ENCODE measurements at regions not wholly inside any gene's neighbourhood (a gene's known extent, or its start where the extent isn't known, plus 50 kb on each side); places are given as distances from the start of the nearest gene placed in this dataset.
"Not testable (repeated sequence)": the region's sequence is repeated elsewhere in the genome, so short reads cannot be mapped to it uniquely, and the experiment has no call there.

- DNase-seq: no peak
These were observed 157.5 kb downstream of the ZFP36L2 start for GRCh38 chr2:43068631-43069517.

GRCh38 chr2:43068041-43068533 is 158.3 kb downstream of the ZFP36L2 start:
- no peak for DNase-seq

DNA sequence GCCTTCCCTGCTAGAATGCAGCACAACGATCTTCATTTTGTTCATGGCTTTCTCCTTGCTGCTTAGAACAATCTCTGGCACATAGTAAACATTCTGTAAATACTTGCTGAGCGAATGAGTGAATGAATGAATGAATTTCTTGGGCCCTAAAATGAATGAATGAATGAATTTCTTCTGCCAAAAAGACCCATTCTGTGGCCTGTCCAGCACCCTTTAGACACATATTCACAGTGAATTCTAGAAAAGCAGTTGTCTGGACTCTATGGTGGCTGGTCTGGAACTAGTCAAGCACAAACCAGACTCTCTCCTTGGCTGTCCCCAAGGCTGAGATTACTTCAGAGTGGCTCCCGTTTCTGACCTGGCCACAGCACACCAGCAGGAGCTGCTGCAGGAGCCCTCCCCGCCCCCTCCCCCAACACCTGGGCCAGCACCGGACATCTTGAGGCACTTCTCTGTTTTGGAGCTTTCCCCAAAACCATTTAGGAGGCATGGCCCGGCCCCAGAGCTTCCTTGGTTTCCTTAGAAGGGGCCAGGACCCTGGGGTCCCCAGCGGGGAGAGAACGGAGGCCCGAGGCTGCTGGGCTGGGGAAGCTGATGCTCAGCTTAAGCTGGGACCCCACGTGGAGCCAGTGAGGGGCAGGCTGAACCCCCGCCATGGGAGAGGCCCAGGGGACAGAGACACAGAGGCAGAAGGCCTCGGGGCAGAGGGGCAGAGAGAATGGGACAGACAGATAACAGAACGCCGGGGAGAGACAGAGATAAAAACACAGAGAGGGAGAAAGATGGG is 159.0 kb downstream of the ZFP36L2 start:
- no peak for DNase-seq

GRCh38 chr2:43066541-43067253 is 159.7 kb downstream of the ZFP36L2 start:
- not testable (repeated sequence) for DNase-seq

DNA sequence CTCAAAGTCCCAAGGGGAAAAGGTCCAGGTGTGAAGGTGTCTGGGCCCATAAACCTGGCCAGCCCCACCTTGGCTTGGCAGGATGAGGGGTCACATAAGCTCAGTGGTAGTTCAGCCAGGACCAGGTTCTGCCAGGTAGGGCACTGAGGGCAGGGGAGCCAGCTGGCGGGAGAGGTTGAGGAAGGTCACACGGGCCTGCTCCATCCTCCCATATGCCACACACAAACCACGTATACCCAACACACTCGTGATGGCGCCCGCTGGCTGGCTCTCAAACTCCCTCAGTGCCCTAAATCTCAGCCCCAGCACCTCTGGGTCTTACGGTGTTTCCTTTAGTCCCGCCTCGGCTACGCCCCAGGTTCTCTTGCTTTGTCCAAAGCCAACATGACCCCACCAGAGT is 160.5 kb downstream of the ZFP36L2 start:
- no peak for DNase-seq

GRCh38 chr2:43065036-43065435 is 161.4 kb downstream of the ZFP36L2 start:
- no peak for DNase-seq

DNA sequence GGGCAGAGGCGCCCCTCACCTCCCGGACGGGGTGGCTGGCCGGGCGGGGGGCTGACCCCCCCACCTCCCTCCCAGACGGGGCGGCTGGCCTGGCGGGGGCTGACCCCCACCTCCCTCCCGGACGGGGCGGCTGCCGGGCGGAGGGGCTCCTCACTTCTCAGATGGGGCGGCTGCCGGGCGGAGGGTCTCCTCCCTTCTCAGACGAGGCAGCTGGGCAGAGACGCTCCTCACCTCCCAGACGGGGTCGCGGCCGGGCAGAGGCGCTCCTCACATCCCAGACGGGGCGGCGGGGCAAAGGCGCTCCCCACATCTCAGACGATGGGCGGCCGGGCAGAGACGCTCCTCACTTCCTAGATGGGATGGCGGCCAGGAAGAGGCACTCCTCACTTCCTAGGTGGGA is 163.3 kb downstream of the ZFP36L2 start:
- not testable (repeated sequence) for DNase-seq

DNA sequence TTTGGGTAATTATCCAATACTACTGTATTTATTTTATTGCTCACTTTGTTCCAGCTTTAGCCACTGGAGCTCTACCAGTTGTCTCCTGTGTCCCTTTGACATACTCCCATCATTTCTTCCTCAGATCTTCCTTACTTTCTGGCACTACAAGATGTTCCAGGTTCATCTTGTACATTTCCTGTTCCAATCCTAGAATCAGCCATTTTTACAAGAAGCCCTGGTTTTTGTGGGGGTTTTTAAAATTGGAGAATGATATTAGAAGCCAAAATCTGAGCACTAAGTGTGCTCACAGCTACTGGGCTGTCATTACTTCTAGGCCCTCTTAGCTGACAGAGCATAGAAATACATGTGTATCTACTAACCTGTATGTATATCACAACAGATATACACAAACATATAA is 164.3 kb downstream of the ZFP36L2 start:
- DNase-seq: no peak

GRCh38 chr2:43060390-43061016 is 165.9 kb downstream of the ZFP36L2 start:
- DNase-seq: no peak

GRCh38 chr2:43059183-43059897 is 167.1 kb downstream of the ZFP36L2 start:
- DNase-seq: peak; percentile 44 to 48

GRCh38 chr2:43058726-43059110 is 167.7 kb downstream of the ZFP36L2 start:
- DNase-seq: no peak

- DNase-seq: no peak
These were observed 168.4 kb downstream of the ZFP36L2 start for GRCh38 chr2:43057742-43058725.

- no peak for DNase-seq
These were observed 169.2 kb downstream of the ZFP36L2 start for GRCh38 chr2:43057026-43057741.

DNA sequence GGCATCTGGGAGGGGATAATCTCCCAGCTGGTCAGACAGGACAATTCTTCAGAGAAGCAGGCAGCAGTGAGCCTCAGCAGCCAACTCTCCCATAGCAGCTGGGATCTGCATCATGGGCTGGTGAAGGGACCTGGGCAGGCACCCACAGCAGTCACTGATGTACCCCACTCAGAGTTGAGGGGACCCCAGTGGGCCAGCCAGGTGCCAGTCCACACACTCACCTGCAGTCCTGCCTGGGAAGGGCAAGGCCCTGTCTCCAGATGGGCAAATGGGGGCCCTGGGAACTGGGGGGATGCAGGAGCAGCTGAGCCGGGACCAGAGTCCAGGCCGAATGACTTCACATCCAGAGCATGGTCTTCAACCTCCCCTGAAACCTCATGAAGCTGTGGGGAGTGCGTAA is 170.4 kb downstream of the ZFP36L2 start:
- DNase-seq: no peak

DNA sequence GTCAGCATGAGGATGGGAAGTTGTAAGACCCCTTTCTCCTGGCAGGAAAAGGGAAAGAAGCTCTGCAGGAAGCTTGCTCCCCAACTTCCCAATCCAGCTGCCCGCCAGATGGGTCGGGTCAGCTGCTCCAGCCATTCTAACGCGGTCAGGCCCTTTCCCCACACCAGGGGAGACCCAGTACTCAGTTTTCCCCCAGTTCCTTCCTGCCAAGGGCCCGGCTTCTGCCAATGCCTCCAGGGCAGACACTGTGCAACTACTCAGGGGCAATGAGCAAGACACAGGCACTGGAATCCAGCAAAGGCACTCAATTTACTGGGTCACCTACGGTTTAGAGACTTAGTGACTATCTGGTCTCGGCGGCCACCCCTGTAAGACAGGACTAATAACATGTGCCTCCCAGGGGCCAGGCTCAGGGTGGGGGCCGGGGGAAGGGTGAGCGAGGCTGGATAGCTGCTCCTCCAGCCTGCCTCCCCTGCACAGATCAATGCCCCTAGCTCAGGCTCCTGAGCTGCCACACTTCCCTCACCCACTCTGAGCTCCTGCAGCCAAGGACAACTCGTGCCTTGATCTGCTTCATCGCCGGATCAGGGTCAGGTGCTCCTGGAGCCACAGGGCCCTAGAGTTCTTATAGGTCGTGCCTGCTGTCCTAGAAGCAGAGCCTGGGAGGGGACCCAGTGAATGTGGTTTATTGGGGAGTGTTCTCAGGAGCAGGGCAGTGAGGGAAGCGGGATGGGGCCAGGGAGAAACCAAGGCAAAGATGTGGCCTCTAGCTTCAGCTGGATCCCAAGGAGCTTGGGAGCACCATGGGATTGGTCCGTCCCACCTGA is 171.1 kb downstream of the ZFP36L2 start:
- no peak for DNase-seq

GRCh38 chr2:43054367-43054766 is 172.0 kb downstream of the ZFP36L2 start:
- DNase-seq: no peak

DNA sequence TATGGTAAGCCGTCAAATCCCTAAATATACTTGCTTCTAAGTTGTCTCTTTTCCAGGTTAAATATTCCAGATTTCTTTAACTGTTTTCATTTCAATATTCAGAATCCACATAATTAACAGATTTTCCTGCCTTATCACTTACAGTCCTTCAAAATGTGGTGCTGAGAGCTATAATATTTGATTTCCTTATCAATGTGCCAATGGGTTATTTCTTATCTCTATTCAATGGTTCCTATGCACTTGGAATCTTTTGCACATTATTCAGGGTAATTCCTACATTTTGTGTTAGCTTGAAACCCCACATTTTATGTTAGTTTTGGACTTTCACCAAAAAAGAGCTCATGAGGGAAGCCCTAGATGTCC is 173.5 kb downstream of the ZFP36L2 start:
- no peak for DNase-seq

DNA sequence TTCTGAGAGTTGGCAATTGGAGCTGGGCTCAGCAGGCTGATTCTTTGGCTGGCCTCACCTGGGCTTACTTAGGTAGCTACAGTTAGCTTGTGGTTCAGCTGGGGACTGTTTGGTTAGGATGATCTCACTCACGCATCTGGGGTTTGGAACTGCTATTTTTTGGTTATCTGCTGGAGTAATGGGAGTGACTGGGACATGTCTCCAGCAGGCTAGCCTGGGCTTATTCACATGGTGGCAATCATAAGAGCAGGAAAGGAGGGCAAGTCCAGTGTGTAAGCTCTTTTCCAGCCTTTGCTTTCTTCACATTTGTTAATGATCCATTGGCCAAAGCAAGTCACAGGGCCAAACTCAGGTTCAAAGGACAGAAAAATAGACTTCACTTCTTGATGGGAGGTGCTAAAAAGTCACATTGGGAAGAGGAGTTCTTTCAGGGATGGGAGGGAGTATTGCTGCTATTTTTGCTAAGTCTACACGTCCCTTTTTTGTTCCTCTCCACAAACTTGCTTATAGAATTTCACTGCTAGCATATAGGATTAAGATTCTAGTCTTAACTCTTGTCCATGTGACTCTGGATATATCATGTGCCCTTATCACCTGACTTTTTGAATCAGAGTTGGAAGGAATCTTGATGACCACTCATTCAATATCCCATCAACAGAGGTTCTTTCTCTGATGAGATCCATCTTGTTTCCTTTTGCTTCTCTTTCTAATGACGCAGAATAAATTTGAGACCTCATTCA is 174.0 kb downstream of the ZFP36L2 start:
- DNase-seq: no peak
